HepG2 (cell line): ENCODE measurements at regions not wholly inside any gene's neighbourhood (a gene's known extent, or its start where the extent isn't known, plus 50 kb on each side); places are given as distances from the start of the nearest gene placed in this dataset.

ENCODE experiments used
- ATAC-seq: fragments of 200-7000 bp; cut with Tn5 transposase; 3 replicates; pipeline ENCODE4 v1.9.1; 2020; ENCODE audit warnings: mild to moderate bottlenecking, moderate library complexity
- BruUV-seq: library from RNA; stranded (reverse); fragments of 400-500 nt; replicated peaks from 2 replicates; lab custom pipeline; 2021; lab: Mats Ljungman, UMichigan
- CTCF ChIA-PET: fragments of 300-600 bp; formaldehyde crosslinking; extraction: SDS; loops from one replicate; lab custom pipeline; 2021; ENCODE audit warnings: low total read pairs, inconsistent platforms, low intra/inter-chr PET ratio; lab: Yijun Ruan, JAX
- POLR2A ChIA-PET: fragments of 350-600 bp; sonication (Branson Sonifier 250); formaldehyde crosslinking; loops from one replicate; lab custom pipeline; 2020; ENCODE audit warnings: antibody characterized with exemption, inconsistent platforms; lab: Yijun Ruan, JAX
- DNase-seq: peaks from one replicate; pipeline ENCODE4 v3.0.0-alpha.2; 2015; ENCODE audit warnings: low spot score
- FAIRE-seq: peaks from 3 replicates; lab custom pipeline; 2011; peaks lifted over from hg19 to GRCh38; lab: Jason Lieb, UNC
- H2AFZ ChIP-seq: one replicate; pipeline ENCODE4 v1.6.1; 2011; ENCODE audit warnings: low read length, inconsistent platforms
- H3K27ac ChIP-seq: fragments of 300-600 bp; 3 replicates; pipeline ENCODE4 v1.8.0; 2011; ENCODE audit warnings: mixed run types, mild to moderate bottlenecking, mixed read lengths, low read length, inconsistent platforms; ENCODE audit not compliant: insufficient read depth; ENCODE audit errors: extremely low read length
- H3K27me3 ChIP-seq, 2 experiments: fragments of 200-600 bp in 1 of 2; 2 replicates in 1 of 2; 3 replicates in 1 of 2; pipeline versions ENCODE4 v1.6.0 to v1.8.0; 2011; ENCODE audit warnings: low read length in 2 of 2, mild to moderate bottlenecking in 2 of 2, moderate library complexity in 2 of 2, inconsistent platforms in 1 of 2; ENCODE audit not compliant: insufficient read depth in 2 of 2, control insufficient read depth in 1 of 2
- H3K36me3 ChIP-seq, 2 experiments: fragments of 200-600 bp in 1 of 2; replicated peaks in 1 of 2; 2 replicates in 1 of 2; 3 replicates in 1 of 2; pipeline versions ENCODE4 v1.5.1 to v1.8.0; 2011; ENCODE audit warnings: low read length in 2 of 2, inconsistent platforms in 1 of 2; ENCODE audit not compliant: insufficient read depth in 2 of 2, control insufficient read depth in 1 of 2
- H3K4me1 ChIP-seq: 2 replicates; pipeline ENCODE4 v1.5.1; 2012; ENCODE audit warnings: low read length, inconsistent platforms; ENCODE audit not compliant: insufficient read depth
- H3K4me2 ChIP-seq: 2 replicates; pipeline ENCODE4 v1.6.0; 2011; ENCODE audit warnings: low read depth, low read length, inconsistent platforms
- H3K4me3 ChIP-seq, 3 experiments: fragments of 200-600 bp in 1 of 3; sonication (generic), shearing (Covaris generic) in 1 of 3; replicated peaks in 1 of 3; 2 replicates each; pipeline ENCODE4 v1.5.1; 2011 to 2016; ENCODE audit warnings: low read length in 3 of 3, inconsistent platforms in 2 of 3, low read depth in 2 of 3, mild to moderate bottlenecking in 2 of 3, control low read depth in 1 of 3, mixed read lengths in 1 of 3; ENCODE audit not compliant: insufficient read depth in 1 of 3
- H3K79me2 ChIP-seq: one replicate; pipeline ENCODE4 v1.6.1; 2011; ENCODE audit warnings: low read length, inconsistent platforms; ENCODE audit not compliant: insufficient read depth
- H3K9ac ChIP-seq: 2 replicates; pipeline ENCODE4 v1.6.0; 2011; ENCODE audit warnings: mild to moderate bottlenecking, low read depth, low read length, inconsistent platforms; ENCODE audit not compliant: insufficient read depth
- H3K9me3 ChIP-seq: 2 replicates; pipeline ENCODE4 v1.5.1; 2012; ENCODE audit warnings: mild to moderate bottlenecking, low read length
- H4K20me1 ChIP-seq: 2 replicates; pipeline ENCODE4 v1.6.0; 2011; ENCODE audit warnings: inconsistent platforms, mild to moderate bottlenecking, low read length, moderate library complexity; ENCODE audit not compliant: insufficient read depth
- JUNB ChIP-seq: sonication (generic); formaldehyde crosslinking; IDR thresholded peaks from 2 replicates; pipeline ENCODE4 v1.8.0; 2022; ENCODE audit warnings: missing genetic modification reagents, mild to moderate bottlenecking, borderline replicate concordance
- KLF11 ChIP-seq: IDR thresholded peaks from 2 replicates; pipeline ENCODE4 v1.6.1; 2016; ENCODE audit warnings: missing compliant biosample characterization
- ZEB1 ChIP-seq: IDR thresholded peaks from 2 replicates; pipeline ENCODE4 v1.6.1; 2012; ENCODE audit warnings: mild to moderate bottlenecking, low read depth, inconsistent platforms; ENCODE audit not compliant: insufficient replicate concordance
- ZFP36L1 ChIP-seq: sonication (generic); formaldehyde crosslinking; IDR thresholded peaks from 2 replicates; pipeline ENCODE4 v1.8.0; 2022; ENCODE audit warnings: mild to moderate bottlenecking, missing genetic modification reagents, moderate library complexity
- ZNF329 ChIP-seq: sonication (generic); formaldehyde crosslinking; IDR thresholded peaks from 2 replicates; pipeline ENCODE4 v1.9.0; 2021; ENCODE audit warnings: low read depth, mild to moderate bottlenecking, missing genetic modification reagents
- ZNF749 ChIP-seq: sonication (generic); formaldehyde crosslinking; IDR thresholded peaks from 2 replicates; pipeline ENCODE4 v1.8.0; 2022; ENCODE audit warnings: mild to moderate bottlenecking, missing genetic modification reagents, moderate library complexity, borderline replicate concordance
- WGBS: methylation state at CpG from one replicate; pipeline ENCODE4 v1.1.6; 2017; ENCODE audit warnings: low lambda C conversion rate; 5-methylcytosine and 5-hydroxymethylcytosine counted together
- in situ Hi-C: cut with HindIII; loops from 2 replicates; pipeline ENCODE4 v1.10.0; 2017; ENCODE audit warnings: low pct_unique_long_range_greater_than_20kb; ENCODE audit not compliant: extremely low pct_ligation_motif_present
- intact Hi-C: fragments of 100-400 bp; cut with micrococcal nuclease; formaldehyde crosslinking; loops from one replicate; pipeline ENCODE4 v1.10.0; 2022; ENCODE audit not compliant: unreplicated experiment
- TF ChIP-seq, protein P1 (sequence below): fragments of 450-650 bp; IDR thresholded peaks from 2 replicates; pipeline ENCODE4 v1.6.1; 2017
- TF ChIP-seq, protein P2 (sequence below), 2 experiments: sonication (generic) in 1 of 2; formaldehyde crosslinking in 1 of 2; IDR thresholded peaks; 2 replicates each; pipeline versions ENCODE4 v1.4.0 to v1.6.1; 2016 to 2020; ENCODE audit warnings: borderline replicate concordance in 1 of 2, low read depth in 1 of 2, mild to moderate bottlenecking in 1 of 2, missing genetic modification reagents in 1 of 2

DNA sequence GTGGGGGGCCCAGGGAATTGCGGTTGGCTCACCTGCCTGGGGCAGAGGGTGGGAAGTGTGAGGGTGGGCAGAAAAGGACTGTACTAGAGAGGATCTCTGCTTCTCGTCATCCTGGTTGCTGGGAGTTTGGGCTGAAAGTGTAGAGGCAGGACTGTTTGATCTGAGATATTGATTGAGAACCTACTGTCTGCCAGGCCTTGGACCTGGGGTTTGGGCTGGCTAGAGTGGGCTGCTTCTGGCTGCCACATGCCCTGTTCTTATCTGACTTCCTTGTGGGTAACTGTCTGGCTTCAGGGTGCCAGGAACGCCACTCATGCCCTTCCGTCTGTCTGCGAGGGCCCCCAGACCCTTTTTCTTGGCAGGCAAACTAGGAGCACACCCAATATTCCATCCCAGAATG, 200.9 kb downstream of the FOXD2 start (continued):
- TF ChIP-seq JUNB (CRISPR knock-in tag) (no peak), ZEB1 (no peak), KLF11 (CRISPR knock-in tag) (no peak)
- TF ChIP-seq, protein P1, sequence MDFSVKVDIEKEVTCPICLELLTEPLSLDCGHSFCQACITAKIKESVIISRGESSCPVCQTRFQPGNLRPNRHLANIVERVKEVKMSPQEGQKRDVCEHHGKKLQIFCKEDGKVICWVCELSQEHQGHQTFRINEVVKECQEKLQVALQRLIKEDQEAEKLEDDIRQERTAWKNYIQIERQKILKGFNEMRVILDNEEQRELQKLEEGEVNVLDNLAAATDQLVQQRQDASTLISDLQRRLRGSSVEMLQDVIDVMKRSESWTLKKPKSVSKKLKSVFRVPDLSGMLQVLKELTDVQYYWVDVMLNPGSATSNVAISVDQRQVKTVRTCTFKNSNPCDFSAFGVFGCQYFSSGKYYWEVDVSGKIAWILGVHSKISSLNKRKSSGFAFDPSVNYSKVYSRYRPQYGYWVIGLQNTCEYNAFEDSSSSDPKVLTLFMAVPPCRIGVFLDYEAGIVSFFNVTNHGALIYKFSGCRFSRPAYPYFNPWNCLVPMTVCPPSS, result no peak

DNA sequence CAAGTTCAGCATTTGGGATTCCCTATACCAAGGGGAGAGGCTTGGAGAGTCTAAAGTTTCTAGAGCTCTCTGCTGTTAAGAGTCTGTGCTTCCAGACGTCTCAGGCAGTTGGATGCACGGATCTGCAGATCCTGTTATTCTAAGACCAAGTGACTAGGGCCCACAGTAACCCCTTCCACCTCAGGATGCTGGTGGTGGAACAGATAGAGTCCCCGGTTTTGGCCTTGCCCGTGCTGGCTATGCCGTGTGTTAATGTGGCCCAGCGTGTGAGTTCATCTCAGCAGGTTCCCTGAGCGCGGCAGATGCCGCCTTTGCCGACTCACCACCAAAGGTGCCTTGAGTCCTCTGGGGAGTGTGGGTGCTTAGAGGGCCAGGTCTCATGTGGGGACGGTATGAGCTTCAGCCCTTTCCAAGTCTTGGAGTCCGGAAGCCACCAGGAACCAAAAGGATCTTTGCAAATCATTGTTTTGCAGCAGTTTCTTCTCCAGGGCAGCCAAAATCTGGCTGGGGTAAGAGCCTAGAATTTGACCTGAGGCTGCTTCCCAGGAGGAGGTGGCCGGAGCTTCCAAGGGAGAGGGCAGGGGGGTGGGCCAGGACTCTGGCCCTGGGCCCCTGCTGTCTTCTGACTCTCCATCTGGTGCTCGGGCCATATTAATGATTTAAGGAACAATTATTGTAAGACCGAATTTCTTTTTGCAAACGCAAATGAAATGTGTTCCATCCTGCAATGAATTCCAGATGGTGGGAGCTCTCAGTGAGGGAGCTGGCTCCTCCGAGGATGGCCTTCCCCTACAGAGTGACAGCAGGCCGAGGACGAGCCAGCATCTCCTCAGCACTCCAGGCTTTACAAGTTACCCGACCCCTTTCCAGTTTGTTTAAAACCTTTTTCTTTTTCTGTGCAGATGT, 205.7 kb downstream of the FOXD2 start:
- Histone ChIP-seq H3K27ac (no peak overlapping the region), H4K20me1 (peaks cover 3% of the 10 kb centered on the region; the same call in 1 of the 2 replicates), H3K27me3 (peaks cover 2 to 35% of the 10 kb centered on the region in 2 experiments; a peak in 3 of 5 replicates), H3K4me1 (no peaks in the 10 kb centered on the region), H2AFZ (no peak overlapping the region), H3K79me2 (no peaks in the 10 kb centered on the region)
- intact Hi-C loops, result no loop called here
- DNase-seq, result no peak
- FAIRE-seq, result no peak
- 5% methylated on average over 8 of the region's 20 CpGs for WGBS
- CTCF ChIA-PET, result no interaction called here
- POLR2A ChIA-PET, result no interaction called here
- ATAC-seq, result no peak
- BruUV-seq, result no TSS peak
- TF ChIP-seq ZNF749 (CRISPR knock-in tag) (no peak), ZFP36L1 (CRISPR knock-in tag) (no peak), ZNF329 (CRISPR knock-in tag) (no peak)
- TF ChIP-seq, protein P2, sequence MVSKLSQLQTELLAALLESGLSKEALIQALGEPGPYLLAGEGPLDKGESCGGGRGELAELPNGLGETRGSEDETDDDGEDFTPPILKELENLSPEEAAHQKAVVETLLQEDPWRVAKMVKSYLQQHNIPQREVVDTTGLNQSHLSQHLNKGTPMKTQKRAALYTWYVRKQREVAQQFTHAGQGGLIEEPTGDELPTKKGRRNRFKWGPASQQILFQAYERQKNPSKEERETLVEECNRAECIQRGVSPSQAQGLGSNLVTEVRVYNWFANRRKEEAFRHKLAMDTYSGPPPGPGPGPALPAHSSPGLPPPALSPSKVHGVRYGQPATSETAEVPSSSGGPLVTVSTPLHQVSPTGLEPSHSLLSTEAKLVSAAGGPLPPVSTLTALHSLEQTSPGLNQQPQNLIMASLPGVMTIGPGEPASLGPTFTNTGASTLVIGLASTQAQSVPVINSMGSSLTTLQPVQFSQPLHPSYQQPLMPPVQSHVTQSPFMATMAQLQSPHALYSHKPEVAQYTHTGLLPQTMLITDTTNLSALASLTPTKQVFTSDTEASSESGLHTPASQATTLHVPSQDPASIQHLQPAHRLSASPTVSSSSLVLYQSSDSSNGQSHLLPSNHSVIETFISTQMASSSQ (IDR thresholded peaks at IDR 0.05; ENCODE audit: low read depth), result no peak
- TF ChIP-seq, protein P2 (CRISPR knock-in tag; IDR thresholded peaks at IDR 0.05; ENCODE audit: borderline replicate concordance), result no peak
- TF ChIP-seq, all 625 proteins: peak for 0
- in situ Hi-C loops, result no loop called here
- no peak overlapping the region for H3K4me2 ChIP-seq
- no peaks in the 10 kb centered on the region for H3K36me3 ChIP-seq
- H3K9ac ChIP-seq, result no peak overlapping the region
- no peak overlapping the region for H3K4me3 ChIP-seq
- no peaks in the 10 kb centered on the region for H3K9me3 ChIP-seq
